GM20000 (cell line): ENCODE measurements at regions not wholly inside any gene's neighbourhood (a gene's known extent, or its start where the extent isn't known, plus 50 kb on each side); places are given as distances from the start of the nearest gene placed in this dataset.
"Not testable (repeated sequence)": the region's sequence is repeated elsewhere in the genome, so short reads cannot be mapped to it uniquely, and the experiment has no call there.

ENCODE experiments used
- DNase-seq: peaks from one replicate; pipeline ENCODE4 v3.0.0; 2012; ENCODE audit warnings: low spot score
- TF ChIP-seq, protein P1 (sequence below): IDR thresholded peaks from 2 replicates; pipeline ENCODE4 v1.5.1; 2012; ENCODE audit warnings: mild to moderate bottlenecking, control low read depth; ENCODE audit errors: extremely low read depth, missing control alignments

DNA sequence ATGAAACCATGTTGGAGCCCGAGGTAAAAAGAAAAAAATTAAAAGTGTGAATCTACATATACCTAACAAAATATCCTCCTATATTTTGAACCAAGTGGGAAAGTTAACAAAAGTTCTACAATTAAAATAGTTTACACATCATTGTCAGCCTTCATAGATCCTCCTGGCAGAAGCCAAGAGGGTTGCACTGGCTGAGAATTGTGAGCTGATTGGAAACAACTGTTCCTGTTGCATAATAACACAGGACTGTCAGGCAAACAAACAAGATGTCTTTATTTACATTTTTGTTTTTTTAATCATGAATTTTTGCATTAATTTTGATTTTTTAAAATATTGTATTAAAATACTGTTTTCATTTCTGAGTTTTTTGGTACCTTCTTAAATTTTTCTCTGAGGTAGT, 215.2 kb upstream of the MME start:
- TF ChIP-seq, protein P1, sequence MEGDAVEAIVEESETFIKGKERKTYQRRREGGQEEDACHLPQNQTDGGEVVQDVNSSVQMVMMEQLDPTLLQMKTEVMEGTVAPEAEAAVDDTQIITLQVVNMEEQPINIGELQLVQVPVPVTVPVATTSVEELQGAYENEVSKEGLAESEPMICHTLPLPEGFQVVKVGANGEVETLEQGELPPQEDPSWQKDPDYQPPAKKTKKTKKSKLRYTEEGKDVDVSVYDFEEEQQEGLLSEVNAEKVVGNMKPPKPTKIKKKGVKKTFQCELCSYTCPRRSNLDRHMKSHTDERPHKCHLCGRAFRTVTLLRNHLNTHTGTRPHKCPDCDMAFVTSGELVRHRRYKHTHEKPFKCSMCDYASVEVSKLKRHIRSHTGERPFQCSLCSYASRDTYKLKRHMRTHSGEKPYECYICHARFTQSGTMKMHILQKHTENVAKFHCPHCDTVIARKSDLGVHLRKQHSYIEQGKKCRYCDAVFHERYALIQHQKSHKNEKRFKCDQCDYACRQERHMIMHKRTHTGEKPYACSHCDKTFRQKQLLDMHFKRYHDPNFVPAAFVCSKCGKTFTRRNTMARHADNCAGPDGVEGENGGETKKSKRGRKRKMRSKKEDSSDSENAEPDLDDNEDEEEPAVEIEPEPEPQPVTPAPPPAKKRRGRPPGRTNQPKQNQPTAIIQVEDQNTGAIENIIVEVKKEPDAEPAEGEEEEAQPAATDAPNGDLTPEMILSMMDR: no peak

DNA sequence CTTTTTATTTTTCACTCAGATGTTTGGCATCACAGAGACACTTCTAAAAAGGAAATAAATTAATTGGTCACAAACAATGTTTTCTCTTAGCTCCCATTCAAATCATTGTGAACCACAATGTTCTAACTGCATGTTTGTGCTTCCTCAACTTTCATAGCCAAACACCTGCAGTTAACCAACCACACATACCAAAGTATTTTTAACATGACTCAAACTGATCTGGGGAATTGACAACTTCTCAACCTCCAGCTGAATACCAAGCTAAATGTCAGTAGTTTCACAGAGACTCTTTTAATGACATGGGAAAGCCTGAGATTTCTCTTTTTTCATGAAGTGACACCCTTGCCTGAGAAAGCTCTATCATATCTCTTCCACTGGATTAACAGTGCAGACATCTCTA, 217.9 kb upstream of the MME start:
- DNase-seq: no peak
- TF ChIP-seq, protein P1: no peak

More for the DNA sequence above, 215.2 kb upstream of the MME start:
- no peak for DNase-seq

DNA sequence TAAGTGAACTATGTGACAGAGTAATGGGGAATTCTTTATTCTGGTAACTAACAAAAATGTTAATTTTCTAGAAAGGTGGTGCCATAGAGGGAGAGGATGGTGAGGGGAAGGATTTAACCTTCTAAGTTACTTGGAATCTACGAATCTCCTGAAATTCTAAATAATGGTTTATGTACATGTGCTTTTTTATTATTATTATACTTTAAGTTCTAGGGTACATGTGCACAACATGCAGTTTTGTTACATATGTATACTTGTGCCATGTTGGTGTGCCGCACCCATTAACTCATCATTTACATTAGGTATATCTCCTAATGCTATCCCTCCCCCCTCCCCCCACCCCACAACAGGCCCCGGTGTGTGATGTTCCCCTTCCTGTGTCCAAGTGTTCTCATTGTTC, 227.1 kb upstream of the MME start:
- DNase-seq: not testable (repeated sequence)

DNA sequence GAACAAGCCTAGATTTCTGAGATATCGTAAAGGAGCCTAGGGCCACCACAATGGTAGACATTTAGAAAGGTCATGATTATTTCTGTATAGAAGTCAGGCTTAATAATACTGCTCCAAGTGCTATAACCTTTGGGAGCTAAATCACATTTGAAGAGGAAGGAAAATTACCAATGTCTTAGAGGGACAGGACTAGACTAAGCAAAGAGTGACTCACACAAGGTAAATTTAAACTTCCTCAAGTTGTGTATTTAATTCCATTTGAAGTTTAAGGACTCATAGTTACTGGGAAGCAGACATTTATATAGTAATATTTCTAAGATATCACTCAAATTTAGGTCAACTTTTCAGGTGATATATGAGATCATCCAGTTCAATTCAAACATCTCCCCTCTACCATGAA, 227.6 kb upstream of the MME start:
- TF ChIP-seq, protein P1: no peak
- DNase-seq: no peak

DNA sequence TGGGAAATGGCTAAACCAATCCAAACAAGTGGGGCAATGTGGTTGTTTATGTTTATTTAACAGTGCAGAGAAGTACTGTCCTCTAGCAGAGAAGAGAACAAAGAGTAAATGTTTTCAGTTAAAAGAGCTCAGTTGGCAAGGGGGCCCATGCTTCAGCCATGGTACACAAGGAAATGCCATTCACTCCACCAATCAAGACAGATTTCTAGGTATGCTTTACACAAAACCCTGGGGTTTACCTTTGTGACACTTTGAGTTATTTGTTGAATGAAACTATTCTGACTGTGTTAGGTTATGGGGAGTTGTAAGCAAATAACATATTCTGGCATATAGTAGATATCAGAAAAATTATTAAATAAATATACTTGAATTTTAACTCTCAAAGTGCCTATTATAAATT, 228.5 kb upstream of the MME start:
- TF ChIP-seq, protein P1: no peak
- DNase-seq: no peak

DNA sequence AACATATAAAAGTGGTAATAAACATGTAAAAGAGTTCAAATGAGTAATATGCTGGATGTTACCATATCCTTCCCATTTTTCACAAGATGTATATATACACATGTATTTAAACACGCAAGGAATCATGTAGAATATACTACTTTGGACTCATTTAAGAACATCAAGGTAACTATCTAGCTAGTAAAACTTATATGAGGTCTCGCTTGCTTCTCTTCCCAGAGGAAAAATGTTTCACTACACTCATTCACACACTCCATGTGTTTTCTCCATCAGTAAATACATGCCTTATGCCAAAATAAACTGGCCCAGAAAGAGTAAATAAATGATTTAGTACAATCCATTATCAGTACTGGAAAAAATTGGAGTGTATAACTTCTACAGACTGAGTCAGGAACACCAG, 229.2 kb upstream of the MME start:
- DNase-seq: no peak
- TF ChIP-seq, protein P1: no peak

DNA sequence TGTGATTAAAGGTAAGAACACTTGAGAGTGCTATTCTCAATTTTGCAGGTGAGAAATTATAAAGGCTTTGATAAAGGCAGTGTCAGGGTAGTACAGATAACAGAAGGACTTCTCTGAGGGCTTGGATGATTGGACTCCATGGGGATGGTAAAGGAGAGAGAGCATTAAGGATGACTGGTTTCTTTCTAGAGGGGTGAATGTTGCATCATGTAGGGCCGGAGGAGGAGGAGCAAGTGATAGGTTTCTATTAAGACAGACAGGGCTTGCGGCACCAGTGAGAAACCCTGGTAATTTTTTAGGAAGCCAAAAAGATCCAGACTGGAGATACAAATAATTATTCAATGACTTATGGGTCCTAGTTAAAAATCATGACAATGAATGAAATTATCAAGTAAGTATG, 230.7 kb upstream of the MME start:
- no peak for DNase-seq
- TF ChIP-seq, protein P1: no peak

DNA sequence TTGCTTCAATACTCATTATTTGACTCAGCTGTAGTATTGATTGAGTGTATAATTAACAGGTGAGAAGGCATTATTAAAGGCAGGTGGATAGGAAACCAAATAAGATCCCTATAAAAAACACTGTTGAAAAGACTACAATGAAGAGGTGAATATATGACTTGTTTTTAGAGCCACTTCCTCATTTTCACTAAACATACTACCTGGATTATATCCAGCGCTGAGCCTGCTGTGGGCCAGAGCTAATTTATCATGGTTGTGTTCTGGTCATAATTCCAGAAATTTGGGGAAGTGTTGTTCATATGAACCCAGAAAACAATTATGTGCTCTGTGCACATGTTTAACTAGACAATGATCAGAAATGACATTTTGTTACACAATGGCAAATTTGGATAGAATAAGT, 235.3 kb upstream of the MME start:
- DNase-seq: no peak
- TF ChIP-seq, protein P1: no peak
